GM21360 (cell line): ENCODE measurements at regions not wholly inside any gene's neighbourhood (a gene's known extent, or its start where the extent isn't known, plus 50 kb on each side); places are given as distances from the start of the nearest gene placed in this dataset.
"Not testable (repeated sequence)": the region's sequence is repeated elsewhere in the genome, so short reads cannot be mapped to it uniquely, and the experiment has no call there.

Experiments used
- ATAC-seq: cut with Tn5 transposase; IDR thresholded peaks from one replicate; pipeline ENCODE4 v1.9.1; 2021; ENCODE audit warnings: mild to moderate bottlenecking, moderate library complexity; ENCODE audit not compliant: unreplicated experiment

- no peak for ATAC-seq
Observed at GRCh38 chr2:156006721-156007618, 325.6 kb downstream of the NR4A2 start.

- peak; percentile 46 for ATAC-seq
Observed at GRCh38 chr2:156005999-156006712, 326.4 kb downstream of the NR4A2 start.

- no peak for ATAC-seq
Observed at GRCh38 chr2:156005531-156005930, 327.0 kb downstream of the NR4A2 start.

- no peak for ATAC-seq
Observed at GRCh38 chr2:156004459-156004858, 328.1 kb downstream of the NR4A2 start.

GRCh38 chr2:156003780-156004179, 328.7 kb downstream of the NR4A2 start:
- ATAC-seq, result no peak

GRCh38 chr2:156001851-156002250, 330.7 kb downstream of the NR4A2 start:
- no peak for ATAC-seq

- no peak for ATAC-seq
Observed at GRCh38 chr2:155997538-155997937, 335.0 kb downstream of the NR4A2 start.

GRCh38 chr2:155994315-155994714, 338.2 kb downstream of the NR4A2 start:
- ATAC-seq, result no peak

GRCh38 chr2:155983845-155984244, 348.7 kb downstream of the NR4A2 start:
- ATAC-seq, result no peak

GRCh38 chr2:155982135-155982534, 350.4 kb downstream of the NR4A2 start:
- ATAC-seq, result no peak

- peak; percentile 86 for ATAC-seq
Observed at GRCh38 chr2:155980941-155981560, 351.5 kb downstream of the NR4A2 start.

GRCh38 chr2:155975734-155976133, 356.8 kb downstream of the NR4A2 start:
- no peak for ATAC-seq

GRCh38 chr2:155972916-155973315, 359.6 kb downstream of the NR4A2 start:
- no peak for ATAC-seq

- ATAC-seq, result not testable (repeated sequence)
Observed at GRCh38 chr2:155966064-155966471, 366.5 kb downstream of the NR4A2 start.

GRCh38 chr2:155965415-155966063, 367.0 kb downstream of the NR4A2 start:
- no peak for ATAC-seq

- no peak for ATAC-seq
Observed at GRCh38 chr2:155961641-155962040, 370.9 kb downstream of the NR4A2 start.

GRCh38 chr2:155958834-155959233, 373.7 kb downstream of the NR4A2 start:
- ATAC-seq, result no peak

- no peak for ATAC-seq
Observed at GRCh38 chr2:155947069-155947468, 385.5 kb downstream of the NR4A2 start.

GRCh38 chr2:155944218-155944617, 388.3 kb downstream of the NR4A2 start:
- no peak for ATAC-seq

- no peak for ATAC-seq
Observed at GRCh38 chr2:155930312-155930711, 402.2 kb downstream of the NR4A2 start.

- ATAC-seq, result no peak
Observed at GRCh38 chr2:155917380-155917779, 415.1 kb downstream of the NR4A2 start.
